Stomach (tissue), 4 donors: ENCODE measurements at regions not wholly inside any gene's neighbourhood (a gene's known extent, or its start where the extent isn't known, plus 50 kb on each side); places are given as distances from the start of the nearest gene placed in this dataset.

Experiments
- CTCF ChIP-seq, 7 experiments: fragments of 450-650 bp in 4 of 7; fragments of 200-600 bp in 3 of 7; sonication (generic) in 3 of 7; IDR thresholded peaks; one replicate each; pipeline ENCODE4 v1.5.1; 2016 to 2019; ENCODE audit warnings: antibody characterized with exemption in 7 of 7, control low read depth in 2 of 7, mild to moderate bottlenecking in 1 of 7
- EP300 ChIP-seq: sonication (generic); formaldehyde crosslinking; IDR thresholded peaks from one replicate; pipeline ENCODE4 v1.6.1; 2017; ENCODE audit warnings: antibody characterized with exemption
- POLR2A ChIP-seq, 4 donors: fragments of 450-650 bp; IDR thresholded peaks; one replicate each; pipeline ENCODE4 v1.6.1; 2016; ENCODE audit warnings: antibody characterized with exemption in 4 of 4, control low read depth in 2 of 4, mild to moderate bottlenecking in 1 of 4, moderate library complexity in 1 of 4

GRCh38 chr18:70500748-70501147 lies 211.9 kb downstream of the SOCS6 start:
- TF ChIP-seq POLR2A (IDR thresholded peaks at IDR 0.05) (no peak), CTCF (IDR thresholded peaks at IDR 0.05) (no peak), EP300 (no peak)
